ENCODE measurements at regions not wholly inside any gene's neighbourhood (a gene's known extent, or its start where the extent isn't known, plus 50 kb on each side); places are given as distances from the start of the nearest gene placed in this dataset.

GRCh38 chr2:198385326-198385725 is 580.9 kb downstream of the PLCL1 start:
- DNase-seq = no peak

DNA sequence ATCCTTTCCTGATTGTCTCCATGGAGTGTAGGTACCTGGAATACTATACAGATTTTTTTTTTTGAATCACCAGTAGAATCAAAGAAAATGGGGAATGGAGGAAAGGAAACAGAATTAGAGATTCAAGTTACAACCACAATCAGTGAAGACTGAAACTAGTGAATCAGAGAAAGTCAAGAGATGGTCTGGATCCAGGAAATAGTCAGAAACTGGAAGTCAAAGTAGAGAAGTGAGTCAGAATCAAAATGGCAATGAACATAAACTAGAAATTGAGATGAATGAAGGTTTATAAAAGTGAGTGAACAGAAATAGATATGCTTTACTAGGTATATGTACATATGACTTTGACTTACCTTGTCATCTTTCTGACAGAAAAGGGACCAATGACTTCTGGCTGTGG is 579.0 kb downstream of the PLCL1 start:
- DNase-seq = no peak

- no peak for DNase-seq
These were observed 578.4 kb downstream of the PLCL1 start for GRCh38 chr2:198382811-198383210.

GRCh38 chr2:198376677-198377076 is 572.3 kb downstream of the PLCL1 start:
- DNase-seq = no peak

GRCh38 chr2:198375083-198375410 is 570.7 kb downstream of the PLCL1 start:
- DNase-seq = no peak

GRCh38 chr2:198374375-198375082 is 570.1 kb downstream of the PLCL1 start:
- DNase-seq = no peak

DNA sequence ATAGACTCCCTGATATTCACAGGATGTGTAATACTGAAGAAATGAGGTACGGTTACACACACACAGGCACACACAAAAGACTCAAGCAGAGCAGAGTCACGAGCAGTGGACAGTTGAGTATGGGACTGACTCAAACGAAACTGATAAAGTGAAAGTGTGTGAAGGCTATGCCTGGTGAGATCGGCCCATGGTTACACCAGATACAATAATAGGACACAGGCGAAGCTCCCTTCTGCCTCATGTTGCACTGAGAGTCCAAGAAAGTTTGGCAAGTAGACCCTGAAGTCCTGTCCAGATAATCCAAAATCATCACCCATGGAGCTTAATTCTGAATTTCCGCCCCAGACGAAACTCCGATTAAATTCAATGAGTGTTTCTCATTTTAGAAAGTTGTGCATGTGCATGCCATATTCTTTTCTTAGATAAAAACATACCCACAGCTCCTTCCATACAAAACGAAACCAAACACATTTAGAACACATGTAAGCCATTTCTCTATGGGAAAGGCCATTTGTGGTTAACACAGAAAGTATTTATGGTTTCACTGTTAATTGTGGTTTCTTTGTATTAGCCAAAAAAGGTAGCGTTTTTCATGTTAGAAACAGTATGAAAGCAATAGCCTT is 567.6 kb downstream of the PLCL1 start:
- DNase-seq = no peak

DNA sequence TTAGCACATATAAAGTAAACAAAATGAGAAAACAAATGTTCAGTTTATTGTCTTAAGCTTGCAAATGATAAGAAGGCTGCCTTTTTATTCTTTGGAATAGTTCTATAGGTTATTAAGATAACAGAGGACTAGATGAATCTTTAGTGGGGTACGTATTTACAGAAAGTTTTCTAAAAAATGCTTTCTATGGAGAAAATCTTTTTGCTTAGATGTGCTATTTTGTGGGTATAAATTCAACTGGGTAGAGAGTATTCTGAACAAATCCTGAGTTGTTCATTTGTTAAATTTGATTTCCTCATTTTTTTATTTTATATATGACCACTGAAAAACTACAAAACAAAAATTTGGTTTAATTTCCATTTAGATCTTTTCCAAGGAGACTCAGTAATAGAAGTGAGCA is 566.9 kb downstream of the PLCL1 start:
- DNase-seq = no peak

- no peak for DNase-seq
These were observed 563.7 kb downstream of the PLCL1 start for GRCh38 chr2:198368089-198368488.

DNA sequence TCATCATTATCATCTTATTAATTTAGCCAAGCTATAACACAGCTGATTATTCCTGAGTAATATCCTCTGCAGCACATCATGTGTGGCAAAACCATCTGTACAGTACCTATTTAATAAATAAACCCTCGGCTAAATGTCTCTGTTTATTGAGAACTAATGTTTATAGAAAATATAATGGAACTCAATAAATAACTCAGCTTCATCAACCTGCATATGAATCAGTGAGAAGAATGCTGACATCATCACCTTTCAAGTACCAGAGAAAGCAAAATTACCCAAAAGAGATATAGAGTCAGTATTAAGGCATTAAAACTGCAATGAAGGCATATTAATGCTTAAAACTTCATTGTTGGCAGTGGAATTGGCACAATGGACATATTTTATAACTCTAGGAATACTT is 558.3 kb downstream of the PLCL1 start:
- DNase-seq = no peak

DNA sequence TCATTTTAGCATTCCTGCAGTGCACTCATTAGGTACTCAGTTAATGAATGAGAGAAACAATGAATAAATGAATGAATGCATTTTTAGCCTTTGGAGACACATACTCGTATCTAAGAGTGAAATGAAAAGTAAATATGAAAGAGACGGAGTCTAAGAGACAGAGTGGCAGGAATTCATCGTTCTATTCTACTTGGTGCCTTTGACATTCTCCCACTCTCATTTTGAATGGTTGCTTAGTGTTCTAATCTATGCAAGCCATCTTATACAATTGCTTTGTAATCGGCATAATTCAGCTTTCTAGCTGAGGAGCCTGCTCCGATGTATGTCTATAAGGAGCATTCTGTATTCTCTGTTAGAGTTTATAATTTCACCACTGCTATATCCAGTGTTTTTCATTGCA is 554.9 kb downstream of the PLCL1 start:
- no peak for DNase-seq

DNA sequence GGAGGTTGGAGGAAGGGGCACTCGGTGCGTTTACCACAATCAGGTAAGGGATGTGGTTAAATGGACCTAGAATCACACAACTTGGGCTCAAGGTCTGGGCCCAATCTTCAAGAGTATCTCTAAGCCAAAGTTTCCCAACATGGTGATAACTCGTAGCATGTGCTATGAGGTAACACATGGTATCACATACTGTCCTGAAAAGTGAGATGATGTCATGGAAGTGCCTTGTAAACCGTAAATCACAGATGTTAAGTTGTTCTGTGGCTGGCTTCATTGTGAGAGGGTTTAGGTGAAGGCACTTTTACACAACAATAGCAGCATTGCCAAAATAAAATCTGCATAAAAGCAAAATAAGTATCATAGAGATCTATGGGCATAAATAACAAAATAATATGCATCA is 551.8 kb downstream of the PLCL1 start:
- no peak for DNase-seq

DNA sequence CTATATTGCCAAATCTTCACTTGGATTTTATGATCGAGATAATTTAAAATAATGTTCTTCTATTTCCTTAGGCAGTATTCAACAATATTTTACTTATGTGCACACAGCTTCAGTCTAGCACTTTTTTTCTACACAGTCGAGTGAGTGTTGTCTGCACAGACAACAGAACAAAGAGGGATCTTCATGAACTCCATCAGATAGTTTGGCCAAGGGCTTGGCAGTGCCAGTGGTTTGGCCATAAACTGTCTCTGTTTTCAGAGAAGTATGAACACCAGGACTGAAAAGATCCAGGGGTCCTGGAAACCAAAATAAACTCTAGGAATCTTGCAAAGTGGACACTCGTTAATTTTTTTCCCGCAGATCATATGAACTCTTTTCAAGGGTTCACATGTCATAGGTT is 547.3 kb downstream of the PLCL1 start:
- DNase-seq = no peak

- DNase-seq = no peak
These were observed 543.6 kb downstream of the PLCL1 start for GRCh38 chr2:198347946-198348345.

DNA sequence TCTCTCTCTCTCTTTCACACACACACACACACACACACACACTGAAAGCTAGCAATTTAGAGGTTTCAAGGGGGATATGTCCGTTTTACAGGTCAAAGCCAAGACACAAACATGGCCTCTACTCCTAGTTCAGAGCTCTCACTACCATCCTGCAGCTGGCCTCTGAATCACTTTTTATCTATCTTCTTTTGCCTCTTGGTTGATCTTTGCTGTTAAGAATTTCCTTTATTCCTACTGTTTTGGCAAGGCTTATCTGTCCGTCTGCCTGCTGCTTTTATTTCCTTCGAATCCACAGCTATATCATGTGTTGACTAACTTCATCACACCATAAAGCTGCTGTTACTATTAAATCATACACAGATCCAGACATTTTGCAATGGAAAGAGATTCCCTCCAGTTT is 543.0 kb downstream of the PLCL1 start:
- no peak for DNase-seq

- DNase-seq = no peak
These were observed 539.1 kb downstream of the PLCL1 start for GRCh38 chr2:198343471-198343870.

GRCh38 chr2:198340846-198341245 is 536.5 kb downstream of the PLCL1 start:
- no peak for DNase-seq

GRCh38 chr2:198339116-198339515 is 534.7 kb downstream of the PLCL1 start:
- no peak for DNase-seq

DNA sequence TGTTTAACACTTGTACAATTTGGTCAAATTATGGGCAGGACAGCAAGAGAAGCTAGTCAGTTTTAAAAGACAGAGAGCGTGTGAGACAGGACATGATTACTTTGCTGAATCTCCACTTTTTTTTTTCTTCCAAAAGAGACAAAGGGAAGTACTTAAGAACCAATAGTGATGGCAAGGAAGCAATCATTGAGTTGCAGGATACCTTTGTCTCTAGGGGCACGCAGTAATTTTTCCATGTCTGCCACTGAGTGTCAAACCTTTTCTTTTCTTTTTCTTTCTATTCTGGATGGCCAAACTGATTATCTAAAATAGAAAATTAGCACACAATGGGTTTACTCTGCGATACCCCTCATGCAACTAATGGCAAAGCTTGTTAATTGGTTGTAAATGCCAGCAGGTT is 533.0 kb downstream of the PLCL1 start:
- DNase-seq = no peak

DNA sequence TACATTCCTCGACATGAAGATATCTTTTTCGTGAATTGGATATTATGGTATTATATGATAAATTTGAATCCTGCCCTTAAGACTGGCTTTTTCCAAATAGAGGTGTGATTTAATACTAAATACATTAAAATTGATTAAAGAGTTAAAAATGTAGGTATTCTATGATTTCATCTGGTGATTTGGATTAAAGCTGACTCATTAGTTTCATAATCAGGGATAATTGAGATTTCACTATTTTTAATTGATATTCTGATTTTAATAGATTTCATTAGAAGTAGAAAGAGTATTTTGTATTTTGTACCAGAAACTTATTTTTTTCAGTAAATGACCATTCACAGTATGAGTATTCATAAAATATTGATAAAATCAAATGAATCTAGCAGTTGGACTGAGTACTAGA is 524.1 kb downstream of the PLCL1 start:
- no peak for DNase-seq

- DNase-seq = no peak
These were observed 523.1 kb downstream of the PLCL1 start for GRCh38 chr2:198327526-198327925.

GRCh38 chr2:198326431-198326830 is 522.0 kb downstream of the PLCL1 start:
- DNase-seq = no peak

DNA sequence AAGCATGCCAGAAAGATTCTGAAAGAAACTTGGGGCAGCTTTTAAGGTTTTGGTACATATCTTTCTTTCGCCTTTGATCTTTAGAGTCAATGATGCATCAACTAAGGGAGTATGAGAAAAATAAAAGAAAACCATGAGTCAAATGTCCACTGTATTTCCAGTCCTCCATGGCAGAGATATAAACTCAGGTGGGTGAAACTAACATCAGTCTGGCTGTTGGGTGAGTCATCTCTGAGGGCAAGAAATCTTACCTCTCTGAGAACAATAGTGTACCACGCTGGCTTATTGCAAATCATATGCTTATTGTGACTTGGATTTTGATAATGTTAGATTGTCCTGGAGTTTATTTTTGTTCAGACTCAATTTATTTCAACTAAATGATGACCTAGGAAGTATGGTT is 521.0 kb downstream of the PLCL1 start:
- DNase-seq = no peak

- DNase-seq = no peak
These were observed 519.7 kb downstream of the PLCL1 start for GRCh38 chr2:198324071-198324470.

DNA sequence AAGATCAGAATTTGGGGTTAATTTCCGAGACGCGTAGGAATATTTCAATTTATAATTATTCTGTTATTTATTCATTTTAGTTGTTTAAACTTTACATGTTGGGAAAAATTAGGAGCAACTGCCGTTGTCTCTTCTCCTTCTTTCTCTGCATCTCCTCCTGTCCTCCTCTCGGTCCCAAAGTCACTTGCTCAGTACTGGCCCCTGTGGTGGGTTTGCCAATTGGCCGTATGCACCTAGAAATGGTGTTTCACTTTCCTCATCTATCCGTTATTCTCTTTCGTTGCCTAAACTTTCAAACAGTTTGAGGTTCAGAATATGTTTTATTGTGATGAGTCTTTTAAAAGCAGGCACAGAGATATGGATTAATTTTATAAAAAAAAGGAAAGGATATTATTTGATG is 517.9 kb downstream of the PLCL1 start:
- DNase-seq = no peak

Measured in CD4-positive, alpha-beta T cell treated with Interferon gamma for 1 hour (primary cell).